ENCODE measurements at regions not wholly inside any gene's neighbourhood (a gene's known extent, or its start where the extent isn't known, plus 50 kb on each side); places are given as distances from the start of the nearest gene placed in this dataset.

DNA sequence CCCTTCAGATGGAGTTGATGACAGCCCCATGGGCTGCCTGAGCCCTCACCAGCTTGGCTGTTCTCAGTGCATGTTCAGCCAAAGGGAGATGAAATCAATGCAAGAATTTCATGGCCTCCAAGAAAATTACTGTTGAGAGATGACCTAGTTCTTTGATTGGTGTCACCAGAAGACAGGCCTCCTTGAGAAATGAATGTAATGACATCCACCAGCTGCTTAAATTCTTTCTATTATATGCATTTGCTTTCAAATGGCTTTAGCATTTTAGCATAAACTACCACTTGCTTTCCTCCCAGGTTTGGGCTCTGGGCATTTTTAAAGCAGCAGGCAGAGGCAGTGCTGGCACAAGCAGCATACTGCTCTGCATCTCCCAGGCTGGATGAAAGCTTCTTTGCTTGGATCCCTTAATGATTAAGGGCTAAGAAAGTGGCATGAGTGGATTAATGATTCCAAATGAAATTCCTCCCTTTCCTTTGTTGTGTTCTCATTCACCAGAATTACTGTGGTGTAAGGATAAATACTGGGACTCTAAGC lies 278.4 kb downstream of the ZNF326 start:
- TF ChIP-seq CTCF (IDR thresholded peaks at IDR 0.05; ENCODE audit: borderline replicate concordance, extremely low read depth, low read length, poor library complexity, severe bottlenecking), result no peak
- TF ChIP-seq EZH2 (IDR thresholded peaks at IDR 0.05; ENCODE audit: borderline replicate concordance, low read depth, low read length, severe bottlenecking), result no peak

Data from DND-41 (cell line).